GM18505 (cell line): ENCODE measurements at regions not wholly inside any gene's neighbourhood (a gene's known extent, or its start where the extent isn't known, plus 50 kb on each side); places are given as distances from the start of the nearest gene placed in this dataset.
"Not testable (repeated sequence)": the region's sequence is repeated elsewhere in the genome, so short reads cannot be mapped to it uniquely, and the experiment has no call there.

Source experiments
- ATAC-seq: cut with Tn5 transposase; IDR thresholded peaks from one replicate; pipeline ENCODE4 v1.9.1; 2021; ENCODE audit not compliant: unreplicated experiment
- POLR2A ChIP-seq: IDR thresholded peaks from 4 replicates; pipeline ENCODE4 v1.6.1; 2011; ENCODE audit warnings: borderline replicate concordance; ENCODE audit not compliant: insufficient read depth, insufficient read length; ENCODE audit errors: extremely low read depth

DNA sequence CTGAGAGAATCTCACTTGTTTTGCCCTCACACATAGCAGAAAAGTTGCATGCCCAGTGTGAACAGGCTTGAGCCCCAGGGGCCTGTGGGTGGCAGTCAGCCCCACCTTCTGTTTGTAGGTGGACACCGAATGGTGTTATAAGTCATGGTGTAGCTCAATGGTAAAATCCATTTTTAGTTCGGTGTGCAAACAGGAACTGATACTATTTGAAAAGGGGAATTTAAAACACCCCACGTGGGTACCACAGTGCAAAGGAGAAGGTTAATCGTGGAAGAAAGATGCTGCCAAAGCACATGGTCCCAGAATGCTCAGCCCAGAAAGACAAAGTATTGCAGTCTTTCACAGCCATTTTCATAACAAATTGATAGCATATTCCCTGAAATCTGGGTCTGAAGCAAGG is 71.8 kb upstream of the GZMB start:
- TF ChIP-seq POLR2A, result no peak
- ATAC-seq, result peak; percentile 94

DNA sequence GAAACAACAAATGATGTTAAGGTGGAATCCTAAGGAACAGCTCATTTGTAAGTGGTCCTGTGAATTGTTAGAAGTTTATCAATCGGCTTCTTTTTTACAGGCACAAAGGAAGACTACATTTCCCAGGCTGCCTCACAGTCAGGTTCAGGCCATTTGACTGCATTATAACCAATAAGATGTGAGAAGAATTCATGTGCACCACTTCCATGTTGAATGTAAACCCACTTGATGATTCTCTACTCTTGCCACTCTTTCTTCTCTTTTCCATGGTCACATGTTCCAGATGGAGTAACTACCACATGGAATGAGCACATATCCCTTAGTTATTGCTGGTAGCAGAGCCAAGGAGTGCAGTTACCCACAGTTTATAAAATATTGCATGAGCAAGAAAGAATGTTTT is 67.1 kb upstream of the GZMB start:
- ATAC-seq, result no peak
- TF ChIP-seq POLR2A, result no peak

DNA sequence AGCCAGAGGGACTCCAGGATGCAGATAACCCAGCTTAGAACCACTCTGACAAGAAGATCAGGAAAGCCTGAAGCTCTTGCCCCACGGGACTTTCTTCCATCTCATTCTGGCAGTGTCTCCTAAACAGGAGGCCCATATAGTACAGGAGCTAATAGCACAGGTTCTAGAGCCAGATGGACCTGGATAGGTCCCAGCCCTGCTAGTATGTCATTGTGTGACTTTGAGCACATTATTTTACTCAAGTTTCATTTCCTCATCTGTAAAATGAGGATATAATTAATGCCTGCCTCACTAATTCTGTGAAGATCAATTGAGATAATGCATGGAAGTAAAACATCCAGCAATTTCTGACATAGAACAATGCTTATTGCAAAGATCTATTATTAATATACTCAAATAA is 66.5 kb upstream of the GZMB start:
- no peak for ATAC-seq
- TF ChIP-seq POLR2A, result no peak

DNA sequence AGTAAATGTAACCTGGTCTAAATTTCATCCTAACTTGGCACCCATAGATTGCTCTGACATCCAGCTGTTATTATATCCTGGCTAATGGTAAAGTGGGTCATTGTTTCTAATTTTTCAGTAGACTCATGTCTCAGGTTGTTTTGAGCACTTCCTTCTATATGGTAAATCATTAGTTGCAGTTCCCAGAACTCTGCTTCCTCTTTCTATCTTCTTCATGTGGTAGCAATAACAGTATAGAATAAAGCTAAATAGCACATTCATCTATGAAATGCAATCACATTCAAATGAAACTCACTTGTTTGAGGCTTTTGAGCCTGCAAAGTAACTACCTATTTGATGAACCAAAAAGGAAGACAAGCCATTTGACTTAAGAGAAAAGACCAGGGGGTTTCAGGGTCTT is 65.1 kb upstream of the GZMB start:
- ATAC-seq, result peak; percentile 66
- TF ChIP-seq POLR2A, result no peak

DNA sequence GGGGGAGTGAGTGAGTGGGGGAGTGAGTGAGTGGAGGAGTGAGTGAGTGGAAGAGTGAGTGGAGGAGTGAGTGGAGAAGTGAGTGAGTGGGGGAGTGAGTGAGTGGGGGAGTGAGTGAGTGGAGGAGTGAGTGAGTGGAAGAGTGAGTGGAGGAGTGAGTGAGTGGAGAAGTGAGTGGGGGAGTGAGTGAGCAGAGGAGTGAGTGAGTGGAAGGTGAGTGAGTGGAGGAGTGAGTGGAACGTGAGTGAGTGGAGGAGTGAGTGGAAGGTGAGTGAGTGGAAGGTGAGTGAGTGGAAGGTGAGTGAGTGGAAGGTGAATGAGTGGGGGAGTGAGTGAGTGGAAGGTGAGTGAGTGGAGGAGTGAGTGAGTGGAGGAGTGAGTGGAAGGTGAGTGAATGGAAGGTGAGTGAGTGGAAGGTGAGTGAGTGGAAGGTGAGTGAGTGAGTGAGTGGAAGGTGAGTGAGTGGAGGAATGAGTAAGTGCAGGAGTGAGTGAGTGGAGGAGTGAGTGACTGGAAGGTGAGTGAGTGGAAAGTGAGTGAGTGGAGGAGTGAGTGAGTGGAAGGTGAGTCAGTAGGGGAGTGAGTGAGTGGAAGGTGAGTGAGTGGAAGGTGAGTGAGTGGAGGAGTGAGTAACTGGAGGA is 62.4 kb upstream of the GZMB start:
- ATAC-seq, result not testable (repeated sequence)

DNA sequence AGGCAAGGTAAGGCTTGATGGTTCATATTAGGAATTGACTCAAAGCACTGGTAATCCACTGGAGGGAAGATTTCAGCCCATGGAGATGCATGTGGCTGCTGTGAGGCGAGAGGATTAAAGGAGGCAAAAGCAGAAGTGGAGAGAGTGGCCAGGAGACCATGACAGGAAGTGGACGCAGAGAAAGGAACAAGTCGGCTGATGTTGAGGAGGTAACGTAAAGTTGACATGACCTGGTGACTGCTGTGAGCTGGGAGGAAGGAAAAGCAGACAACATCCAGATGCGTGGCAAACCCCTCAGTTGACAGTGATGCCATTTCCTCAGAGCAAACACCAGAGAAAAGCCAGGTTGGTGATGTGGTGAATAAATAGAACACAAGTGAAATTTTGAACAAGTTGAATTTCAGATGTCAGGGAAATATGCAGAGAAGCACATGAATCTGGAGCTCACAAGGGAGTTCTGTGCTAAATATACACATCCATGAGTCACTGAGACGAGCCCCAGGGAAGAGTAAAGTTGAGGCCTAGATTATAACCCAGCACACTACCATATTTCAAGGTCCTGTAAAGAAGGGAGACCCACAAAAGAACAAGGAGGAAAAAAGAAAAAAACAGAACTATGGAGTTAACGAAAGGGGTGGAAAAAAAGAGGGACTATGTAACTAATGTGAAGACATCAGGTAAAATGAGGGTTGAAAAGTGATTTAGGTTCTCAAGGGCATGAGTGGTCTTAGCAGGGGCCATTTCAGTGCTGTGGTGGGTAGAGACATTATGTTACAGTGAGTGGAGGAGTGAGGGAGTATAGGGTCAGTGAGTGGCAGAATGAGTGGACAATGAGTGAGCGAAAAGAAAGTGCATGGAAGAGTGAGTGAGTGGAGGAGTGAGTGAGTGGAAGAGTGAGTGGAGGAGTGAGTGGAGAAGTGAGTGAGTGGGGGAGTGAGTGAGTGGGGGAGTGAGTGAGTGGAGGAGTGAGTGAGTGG is 61.6 kb upstream of the GZMB start:
- TF ChIP-seq POLR2A, result no peak
- peak; percentile 60 for ATAC-seq

DNA sequence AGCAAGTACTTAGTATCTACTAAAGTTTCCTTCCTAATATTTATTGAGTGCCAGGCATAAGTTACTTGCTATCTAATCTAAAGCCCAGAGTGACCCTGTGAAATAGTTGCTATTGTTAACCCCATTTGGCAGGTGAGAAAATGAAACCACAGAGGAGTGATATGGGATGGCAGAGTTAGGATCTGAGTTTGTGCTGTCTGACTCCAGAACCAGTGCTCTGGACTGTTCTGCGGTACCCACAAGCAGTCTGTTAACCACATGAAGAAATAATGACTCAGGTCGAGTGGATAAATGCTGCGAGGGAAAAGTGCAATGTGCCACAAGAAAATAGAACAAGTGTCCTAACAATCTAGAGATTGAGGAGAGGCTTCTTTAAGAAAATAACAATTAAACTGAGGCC is 60.7 kb upstream of the GZMB start:
- ATAC-seq, result no peak

DNA sequence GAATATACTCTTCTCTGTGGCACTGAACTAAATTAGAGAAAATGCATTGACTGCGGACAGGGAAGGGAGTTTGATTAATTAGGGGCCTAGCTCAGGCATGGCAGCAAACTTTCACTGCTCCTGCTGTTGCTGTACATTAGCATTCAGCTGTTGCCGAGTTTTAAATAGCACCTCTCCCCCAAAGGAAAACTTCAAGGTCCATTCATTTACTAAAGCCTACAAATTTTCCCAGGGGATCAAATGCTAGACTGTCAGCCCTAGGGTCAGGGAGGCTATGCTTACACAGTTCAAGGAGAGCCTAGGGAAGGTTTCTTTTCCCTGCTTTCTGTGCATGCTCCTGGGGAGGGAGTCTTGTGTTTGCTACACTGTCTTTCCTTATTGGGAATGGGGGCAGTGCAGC is 60.0 kb upstream of the GZMB start:
- no peak for ATAC-seq
- no peak for TF ChIP-seq POLR2A

More for the DNA sequence above, 60.7 kb upstream of the GZMB start:
- TF ChIP-seq POLR2A, result no peak

DNA sequence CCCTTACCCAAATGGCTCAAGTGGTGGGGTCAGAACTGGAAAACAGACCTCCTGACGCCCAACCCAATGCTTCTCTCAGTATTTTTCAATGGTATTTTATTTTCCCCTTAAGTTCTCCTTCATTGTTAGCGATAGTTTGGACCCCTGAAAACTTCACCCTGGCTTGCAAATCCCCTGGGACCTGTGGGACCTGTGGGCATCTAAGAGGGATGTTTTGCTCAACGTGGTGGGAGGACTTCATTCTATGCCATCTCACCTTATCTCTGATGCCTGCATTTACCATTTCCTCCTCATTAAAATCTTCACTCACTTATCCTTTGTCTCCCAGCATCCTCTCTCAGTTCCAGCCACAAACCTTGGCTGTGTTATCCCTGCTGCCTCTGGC is 59.4 kb upstream of the GZMB start:
- TF ChIP-seq POLR2A, result no peak
- ATAC-seq, result no peak

DNA sequence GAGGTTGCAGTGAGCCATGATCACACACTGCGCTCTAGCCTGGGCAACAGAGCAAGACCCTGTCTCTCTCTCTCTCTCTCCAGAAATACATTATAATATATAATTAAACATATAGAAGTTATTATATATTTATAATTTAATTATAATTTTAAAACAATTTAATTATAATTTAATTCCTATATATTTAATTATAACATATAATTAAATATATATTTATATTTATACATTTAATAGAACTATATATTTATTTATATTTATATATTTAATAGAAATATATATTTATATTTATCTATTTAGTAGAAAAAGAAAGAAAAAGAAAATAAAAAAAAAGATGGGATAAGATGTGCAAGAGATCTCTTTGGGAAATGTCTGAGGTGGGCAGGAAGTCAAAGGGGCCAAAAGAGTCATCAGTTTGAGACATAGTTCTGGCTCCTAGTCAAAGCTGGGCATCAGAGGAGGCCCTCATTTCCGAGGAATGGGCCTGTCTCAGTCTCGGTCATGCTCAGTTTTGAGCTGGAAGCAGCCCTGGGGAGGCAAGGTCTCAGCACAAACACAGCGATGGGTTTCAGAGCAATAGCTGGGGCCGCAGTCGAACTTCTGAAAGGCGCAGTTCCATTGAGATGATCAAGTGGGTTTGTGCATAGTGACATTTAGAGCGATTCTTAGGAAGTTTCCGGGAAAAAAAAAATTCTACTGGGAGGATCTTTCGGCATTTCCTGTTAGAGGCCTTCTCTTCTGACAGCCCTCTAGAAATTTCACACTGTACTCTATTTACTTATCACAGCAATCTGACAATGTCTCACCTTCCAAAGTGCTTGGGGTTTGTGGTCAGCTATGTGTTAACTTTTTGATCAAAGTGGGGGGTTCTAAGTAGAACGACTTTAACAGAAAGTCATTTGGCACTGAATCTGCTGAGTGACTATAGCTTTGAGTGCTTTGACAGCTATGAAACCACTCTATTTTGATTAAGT is 58.7 kb upstream of the GZMB start:
- TF ChIP-seq POLR2A, result no peak
- no peak for ATAC-seq

DNA sequence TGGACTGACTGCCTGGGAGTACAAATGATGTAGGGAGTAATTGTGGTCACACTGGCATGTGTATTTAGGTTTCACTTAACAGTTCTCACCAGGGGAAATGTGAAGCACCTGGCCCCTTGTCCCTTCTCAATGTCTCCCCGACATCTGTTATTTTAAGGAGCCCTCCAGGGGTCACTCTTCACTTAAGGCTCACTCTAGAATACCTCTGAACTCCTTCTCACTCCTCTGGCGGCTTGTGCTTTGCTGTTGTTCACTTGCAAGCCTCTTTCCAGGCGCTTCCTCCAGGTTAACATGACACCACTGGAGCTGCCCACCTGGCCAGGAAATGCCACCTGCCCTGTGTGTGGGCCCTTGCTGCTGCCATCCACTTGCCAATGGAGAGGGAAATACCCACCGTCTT is 56.5 kb upstream of the GZMB start:
- peak; percentile 37 for ATAC-seq
- no peak for TF ChIP-seq POLR2A

DNA sequence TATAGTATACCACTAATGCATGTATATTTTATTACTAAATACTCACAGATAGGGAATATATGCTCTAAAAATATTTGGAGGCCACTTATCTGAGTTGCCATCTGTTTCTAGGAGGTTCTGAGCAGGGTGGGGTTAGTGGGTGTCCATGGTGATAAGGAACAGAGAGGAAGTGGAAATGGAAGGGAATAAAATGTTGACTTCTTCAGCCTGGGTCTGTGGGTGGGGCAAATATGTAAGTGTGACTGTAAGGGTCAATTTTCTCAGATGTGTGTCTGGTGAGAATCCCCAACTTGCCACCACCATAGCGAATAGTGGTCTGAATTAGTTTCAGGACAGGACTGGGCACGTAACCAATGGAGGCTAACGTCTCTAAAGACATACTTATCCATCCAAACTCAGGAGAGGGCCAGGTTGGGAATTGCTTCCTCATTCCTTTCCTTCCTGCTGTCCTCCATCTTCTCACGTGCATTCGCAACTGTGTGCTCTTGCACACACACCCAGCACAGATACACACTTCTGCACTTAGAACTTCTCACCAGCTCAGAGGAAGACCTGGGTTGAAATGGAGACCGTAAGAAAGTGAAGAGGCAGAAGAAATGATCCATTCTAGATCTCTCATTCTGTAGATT is 54.2 kb upstream of the GZMB start:
- TF ChIP-seq POLR2A, result no peak
- ATAC-seq, result no peak
